ENCODE measurements at regions not wholly inside any gene's neighbourhood (a gene's known extent, or its start where the extent isn't known, plus 50 kb on each side); places are given as distances from the start of the nearest gene placed in this dataset.

DNA sequence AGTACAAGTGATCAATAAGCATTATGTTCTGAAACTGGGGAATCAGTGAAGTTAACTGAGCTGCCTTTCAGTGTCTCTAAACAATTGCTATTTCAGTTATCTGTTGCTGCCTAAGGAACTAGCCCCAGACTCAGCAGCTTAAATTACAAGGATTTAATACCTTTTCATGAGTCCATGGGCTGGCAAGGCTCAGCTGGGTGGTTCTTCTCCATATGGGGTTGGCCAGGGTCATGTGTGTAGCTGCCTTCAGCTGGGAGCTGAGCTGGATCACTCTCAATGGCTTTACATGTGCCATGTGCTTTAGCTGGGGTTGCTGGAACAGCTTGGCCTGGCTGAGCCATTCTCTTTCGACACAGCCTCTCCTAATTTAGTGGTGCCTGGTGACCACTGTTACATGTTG, 295.0 kb upstream of the NCAM1 start:
- H3K9ac ChIP-seq (replicated peaks; ENCODE audit: extremely low read depth, insufficient read depth, low read length) = no peak overlapping the region
- no peaks in the 10 kb centered on the region for H3K27me3 ChIP-seq (ENCODE audit: control insufficient read depth in 2 of 2, insufficient read depth in 2 of 2, low read length in 2 of 2)
- dilution Hi-C loops (cut with MboI; ENCODE audit: extremely low pct_ligation_motif_present, low sequenced_read_pairs) = no loop called here
- H3K4me2 ChIP-seq (ENCODE audit: insufficient read depth, low read length) = no peak overlapping the region
- H3K36me3 ChIP-seq (ENCODE audit: control insufficient read depth in 2 of 2, extremely low read depth in 1 of 2, insufficient read depth in 2 of 2, low read length in 2 of 2) = no peaks in the 10 kb centered on the region
- no peaks in the 10 kb centered on the region for H3K9me1 ChIP-seq (replicated peaks; ENCODE audit: control insufficient read depth, extremely low read depth, insufficient read depth, low read length)
- intact Hi-C loops (cut with micrococcal nuclease) = no loop called here
- no peak for FAIRE-seq
- no peaks in the 10 kb centered on the region for H3K4me1 ChIP-seq (ENCODE audit: control insufficient read depth, extremely low read depth, insufficient read depth, low read length)
- POLR2A ChIA-PET = no interaction called here
- no peaks in the 10 kb centered on the region for H3K9me3 ChIP-seq (replicated peaks; ENCODE audit: control insufficient read depth, insufficient read depth, low read length)
- no peak overlapping the region for H3K27ac ChIP-seq (ENCODE audit: insufficient read depth, low read depth, low read length)
- no TSS peak for BruUV-seq (replicated peaks)
- no peak for DNase-seq (ENCODE audit: low read depth, low spot score)
- no peaks in the 10 kb centered on the region for H3K79me2 ChIP-seq (ENCODE audit: control insufficient read depth, insufficient read depth, low read length)
- H4K20me1 ChIP-seq (replicated peaks; ENCODE audit: control insufficient read depth, extremely low read depth, insufficient read depth, low read length) = no peaks in the 10 kb centered on the region
- TF ChIP-seq JUN (IDR thresholded peaks at IDR 0.05; ENCODE audit: borderline replicate concordance, insufficient read depth, insufficient read length, low read depth) = no peak
- TF ChIP-seq FOS (IDR thresholded peaks at IDR 0.05; ENCODE audit: borderline replicate concordance, insufficient read depth, low read length) = no peak
- no peak for TF ChIP-seq GATA2 (IDR thresholded peaks at IDR 0.05; ENCODE audit: insufficient read depth, insufficient read length, low read depth, low read length)
- TF ChIP-seq EZH2 (IDR thresholded peaks at IDR 0.05; ENCODE audit: borderline replicate concordance, low read depth, low read length, severe bottlenecking) = no peak
- no peak for TF ChIP-seq POLR2A (IDR thresholded peaks at IDR 0.05; ENCODE audit: low read depth, low read length)
- TF ChIP-seq MYC (IDR thresholded peaks at IDR 0.05; ENCODE audit: low read depth, low read length) = no peak
- TF ChIP-seq MAX (IDR thresholded peaks at IDR 0.05; ENCODE audit: insufficient read depth, insufficient read length) = no peak
- no peak for TF ChIP-seq POLR2AphosphoS5 (IDR thresholded peaks at IDR 0.05; ENCODE audit: insufficient read depth, low read depth, low read length)
- TF ChIP-seq, protein P1, sequence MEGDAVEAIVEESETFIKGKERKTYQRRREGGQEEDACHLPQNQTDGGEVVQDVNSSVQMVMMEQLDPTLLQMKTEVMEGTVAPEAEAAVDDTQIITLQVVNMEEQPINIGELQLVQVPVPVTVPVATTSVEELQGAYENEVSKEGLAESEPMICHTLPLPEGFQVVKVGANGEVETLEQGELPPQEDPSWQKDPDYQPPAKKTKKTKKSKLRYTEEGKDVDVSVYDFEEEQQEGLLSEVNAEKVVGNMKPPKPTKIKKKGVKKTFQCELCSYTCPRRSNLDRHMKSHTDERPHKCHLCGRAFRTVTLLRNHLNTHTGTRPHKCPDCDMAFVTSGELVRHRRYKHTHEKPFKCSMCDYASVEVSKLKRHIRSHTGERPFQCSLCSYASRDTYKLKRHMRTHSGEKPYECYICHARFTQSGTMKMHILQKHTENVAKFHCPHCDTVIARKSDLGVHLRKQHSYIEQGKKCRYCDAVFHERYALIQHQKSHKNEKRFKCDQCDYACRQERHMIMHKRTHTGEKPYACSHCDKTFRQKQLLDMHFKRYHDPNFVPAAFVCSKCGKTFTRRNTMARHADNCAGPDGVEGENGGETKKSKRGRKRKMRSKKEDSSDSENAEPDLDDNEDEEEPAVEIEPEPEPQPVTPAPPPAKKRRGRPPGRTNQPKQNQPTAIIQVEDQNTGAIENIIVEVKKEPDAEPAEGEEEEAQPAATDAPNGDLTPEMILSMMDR (IDR thresholded peaks at IDR 0.05; ENCODE audit: extremely low read depth in 1 of 2, insufficient read depth in 1 of 2, low read depth in 1 of 2, low read length in 2 of 2) = no peak
- no peak overlapping the region for H2AFZ ChIP-seq (ENCODE audit: low read depth, low read length)
- CTCF ChIA-PET = no interaction called here
- H3K4me3 ChIP-seq (replicated peaks in 1 of 3; ENCODE audit: insufficient read depth in 1 of 3, low read depth in 1 of 3, low read length in 3 of 3) = no peak overlapping the region
